ENCODE measurements at regions not wholly inside any gene's neighbourhood (a gene's known extent, or its start where the extent isn't known, plus 50 kb on each side); places are given as distances from the start of the nearest gene placed in this dataset.
"Not testable (repeated sequence)": the region's sequence is repeated elsewhere in the genome, so short reads cannot be mapped to it uniquely, and the experiment has no call there.

DNA sequence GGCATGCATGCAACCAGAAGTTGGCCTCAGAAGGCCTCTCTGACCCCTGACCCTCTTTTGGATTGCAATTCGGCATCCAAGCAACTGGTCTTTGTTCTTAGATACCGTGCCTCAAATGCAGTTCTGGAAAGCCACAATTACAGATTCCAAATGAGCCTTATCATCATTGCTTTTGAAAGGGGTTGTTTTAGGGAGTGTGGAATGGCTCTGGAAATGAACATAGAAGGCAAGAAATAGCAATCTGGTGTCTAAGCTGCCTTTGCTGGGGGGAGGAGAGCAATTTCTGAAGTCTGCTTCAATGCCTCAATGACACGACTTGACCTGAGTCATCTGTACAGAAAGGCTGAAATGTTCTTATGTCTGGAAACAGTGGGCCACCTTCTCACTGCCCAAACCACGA, 250.1 kb downstream of the NUAK1 start:
- Mint-ChIP-seq H3K36me3 (no peaks in the 10 kb centered on the region), H3K27me3 (peaks cover 2 to 8% (median 5%) of the 10 kb centered on the region in 5 donors), H3K27ac (no peak overlapping the region), H3K4me1 (no peaks in the 10 kb centered on the region), H3K9me3 (peaks cover 0 to 6% (median 0%) of the 10 kb centered on the region in 9 donors), H3K4me3 (no peak overlapping the region)
- DNase-seq: no peak
- POLR2A ChIA-PET: no interaction called here
- ATAC-seq: no peak

DNA sequence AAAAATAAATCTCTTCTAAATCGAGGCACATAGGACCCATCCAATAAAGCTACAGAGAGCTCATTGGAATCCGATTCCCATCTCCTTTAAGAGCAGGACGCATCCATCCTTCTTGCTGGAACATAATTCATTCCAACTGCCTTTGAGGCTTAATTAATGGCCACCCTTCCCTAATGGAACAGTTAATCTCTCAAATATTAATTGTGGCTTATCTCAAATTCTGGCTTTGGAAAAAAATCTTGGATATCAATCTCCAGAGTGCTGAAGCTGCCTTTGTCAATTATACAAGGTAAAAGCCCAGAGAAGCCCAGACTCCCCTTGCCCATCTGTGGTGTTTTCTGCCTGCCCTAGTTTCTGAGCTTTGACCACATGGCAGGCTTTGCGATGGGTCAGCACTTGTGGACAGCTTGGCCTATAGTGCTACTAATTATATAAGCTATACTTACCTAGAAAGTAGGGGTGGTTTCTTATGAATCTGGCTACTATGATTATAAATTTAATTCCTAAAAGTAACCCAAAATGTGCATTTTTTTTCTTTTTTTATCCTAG, 246.3 kb downstream of the NUAK1 start:
- H3K27ac Mint-ChIP-seq: no peak overlapping the region
- H3K27me3 Mint-ChIP-seq: peaks cover 0 to 11% (median 2%) of the 10 kb centered on the region in 5 donors
- H3K36me3 Mint-ChIP-seq: no peaks in the 10 kb centered on the region
- ATAC-seq (no peak), DNase-seq (no peak)
- POLR2A ChIA-PET: no interaction called here
- peaks cover 0 to 6% (median 0%) of the 10 kb centered on the region in 9 donors for H3K9me3 Mint-ChIP-seq
- H3K4me1 Mint-ChIP-seq: no peaks in the 10 kb centered on the region
- H3K4me3 Mint-ChIP-seq: no peak overlapping the region

DNA sequence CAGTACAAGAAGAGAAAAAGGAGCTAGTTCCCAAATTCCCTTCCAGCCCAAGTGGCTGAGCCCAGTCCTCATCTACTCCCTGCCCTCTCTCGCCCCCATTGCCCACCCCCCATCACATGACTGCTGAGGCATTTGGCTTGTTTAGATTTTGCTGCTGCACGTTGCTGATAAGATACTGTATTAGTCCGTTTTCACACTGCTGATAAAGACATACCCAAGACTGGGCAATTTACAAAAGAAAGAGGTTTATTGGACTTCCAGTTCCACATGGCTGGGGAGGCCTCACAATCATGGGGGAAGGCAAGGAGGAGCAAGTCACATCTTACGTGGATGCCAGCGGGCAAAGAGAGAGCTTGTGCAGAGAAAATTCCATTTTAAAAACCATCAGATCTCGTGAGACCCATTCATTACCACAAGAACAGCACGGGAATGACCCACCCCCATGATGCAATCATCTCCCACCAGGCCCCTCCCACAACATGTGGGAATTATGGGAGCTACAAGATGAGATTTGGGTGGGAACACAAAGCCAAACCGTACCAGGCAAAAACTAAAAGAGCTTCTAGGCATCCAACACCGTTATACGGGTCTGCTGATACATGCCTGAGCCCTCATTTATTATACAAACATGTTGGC, 243.4 kb downstream of the NUAK1 start:
- H3K4me3 Mint-ChIP-seq, H3K27ac Mint-ChIP-seq, POLR2A ChIA-PET, H3K36me3 Mint-ChIP-seq, H3K9me3 Mint-ChIP-seq, ATAC-seq, DNase-seq, H3K4me1 Mint-ChIP-seq: not testable (repeated sequence)
- peaks cover 0 to 21% (median 3%) of the 10 kb centered on the region in 5 donors for H3K27me3 Mint-ChIP-seq

DNA sequence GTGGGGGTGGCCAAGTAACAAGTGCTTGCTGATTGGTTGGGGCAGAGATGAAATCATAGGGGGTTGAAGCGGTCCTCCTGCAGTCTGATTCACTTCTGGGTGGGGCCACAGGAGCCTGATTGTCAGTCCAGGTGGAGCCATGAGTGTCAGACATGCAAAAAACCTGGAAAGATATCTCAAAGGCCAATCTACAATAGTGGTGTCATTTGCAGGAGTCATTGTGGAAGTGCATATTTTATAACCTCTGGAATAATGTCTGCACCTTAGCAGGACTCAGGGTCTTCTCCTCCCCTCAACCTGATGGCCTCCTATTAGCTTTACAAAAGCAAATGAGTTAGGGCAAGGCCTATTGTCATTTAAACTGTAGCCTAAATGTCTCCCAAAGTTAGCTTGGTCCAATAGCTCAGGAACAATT, 241.4 kb downstream of the NUAK1 start:
- Mint-ChIP-seq H3K36me3 (no peaks in the 10 kb centered on the region), H3K4me3 (no peak overlapping the region), H3K27ac (no peak overlapping the region), H3K9me3 (peaks cover 0 to 8% (median 0%) of the 10 kb centered on the region in 9 donors), H3K27me3 (peaks cover 0 to 21% (median 3%) of the 10 kb centered on the region in 5 donors), H3K4me1 (no peaks in the 10 kb centered on the region)
- no peak for ATAC-seq
- DNase-seq: no peak
- POLR2A ChIA-PET: no interaction called here

DNA sequence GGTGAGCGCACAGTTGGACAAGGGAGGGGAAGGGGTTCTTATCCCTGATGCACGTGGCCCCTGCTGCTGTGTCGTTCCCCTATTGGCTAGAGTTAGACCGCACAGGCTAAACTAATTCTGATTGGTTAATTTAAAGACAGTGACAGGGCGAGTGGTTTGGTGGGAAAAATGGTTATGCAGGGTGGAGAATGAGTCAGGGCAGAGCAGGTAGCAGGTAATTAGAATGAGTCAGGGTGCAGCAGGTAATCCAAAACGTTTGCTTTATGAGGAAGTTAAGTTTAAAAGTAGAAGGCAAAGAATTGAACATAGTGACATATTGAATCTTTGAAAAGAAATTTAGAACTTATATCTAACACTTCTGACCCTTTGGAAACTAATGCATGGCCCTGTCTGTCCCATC, 240.5 kb downstream of the NUAK1 start:
- H3K36me3 Mint-ChIP-seq, H3K27ac Mint-ChIP-seq, H3K9me3 Mint-ChIP-seq, H3K4me1 Mint-ChIP-seq, POLR2A ChIA-PET, H3K4me3 Mint-ChIP-seq, ATAC-seq, DNase-seq: not testable (repeated sequence)
- peaks cover 0 to 21% (median 3%) of the 10 kb centered on the region in 5 donors for H3K27me3 Mint-ChIP-seq

DNA sequence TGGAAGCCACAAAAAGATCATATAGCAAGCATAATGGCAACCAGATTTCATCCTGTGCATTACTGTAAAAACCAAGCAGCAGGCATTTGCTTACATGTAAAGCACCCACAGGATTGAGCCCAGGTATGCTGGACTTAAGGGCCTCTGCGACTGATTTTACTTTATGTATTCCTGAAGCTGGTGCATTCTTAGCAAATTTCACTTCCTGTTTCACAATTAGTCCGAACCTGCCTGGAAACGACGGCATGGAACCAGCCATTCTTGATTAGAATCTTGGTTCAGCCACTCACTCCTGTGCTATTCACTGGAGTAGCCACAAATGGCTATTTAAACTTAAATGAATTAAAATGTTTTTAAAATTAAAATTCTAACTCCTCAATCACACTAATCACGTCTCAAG, 239.2 kb downstream of the NUAK1 start:
- no peak for DNase-seq
- ATAC-seq: no peak
- Mint-ChIP-seq H3K27me3 (peaks cover 3 to 21% (median 3%) of the 10 kb centered on the region in 5 donors), H3K36me3 (no peaks in the 10 kb centered on the region), H3K27ac (no peak overlapping the region), H3K4me1 (no peaks in the 10 kb centered on the region), H3K9me3 (peaks cover 0 to 8% (median 0%) of the 10 kb centered on the region in 9 donors), H3K4me3 (no peak overlapping the region)
- POLR2A ChIA-PET: no interaction called here

DNA sequence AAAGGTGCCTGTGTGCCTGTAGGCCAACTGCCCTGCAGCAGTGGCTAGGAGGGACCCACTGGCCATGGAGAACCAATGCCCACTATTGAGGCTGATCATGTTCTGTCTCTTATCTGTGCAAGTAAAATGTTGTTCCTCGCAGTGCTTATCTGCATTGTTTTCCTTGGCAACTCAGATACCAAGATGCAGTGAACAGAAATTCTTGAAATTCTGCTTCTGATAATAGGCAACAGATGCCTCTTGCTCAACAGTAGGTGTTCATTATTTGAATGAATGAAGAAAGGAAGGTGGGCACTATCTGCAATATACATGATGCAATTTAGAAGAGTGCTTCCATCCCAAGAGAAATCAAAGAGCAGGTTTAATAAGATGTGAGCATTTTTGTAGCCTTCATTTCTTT, 232.2 kb downstream of the NUAK1 start:
- DNase-seq (no peak), ATAC-seq (no peak)
- no peaks in the 10 kb centered on the region for H3K36me3 Mint-ChIP-seq
- peaks cover 0 to 7% (median 3%) of the 10 kb centered on the region in 9 donors for H3K9me3 Mint-ChIP-seq
- no peak overlapping the region for H3K4me3 Mint-ChIP-seq
- peaks cover 0 to 23% (median 11%) of the 10 kb centered on the region in 5 donors for H3K27me3 Mint-ChIP-seq
- H3K4me1 Mint-ChIP-seq: no peaks in the 10 kb centered on the region
- POLR2A ChIA-PET: no interaction called here
- no peak overlapping the region for H3K27ac Mint-ChIP-seq

DNA sequence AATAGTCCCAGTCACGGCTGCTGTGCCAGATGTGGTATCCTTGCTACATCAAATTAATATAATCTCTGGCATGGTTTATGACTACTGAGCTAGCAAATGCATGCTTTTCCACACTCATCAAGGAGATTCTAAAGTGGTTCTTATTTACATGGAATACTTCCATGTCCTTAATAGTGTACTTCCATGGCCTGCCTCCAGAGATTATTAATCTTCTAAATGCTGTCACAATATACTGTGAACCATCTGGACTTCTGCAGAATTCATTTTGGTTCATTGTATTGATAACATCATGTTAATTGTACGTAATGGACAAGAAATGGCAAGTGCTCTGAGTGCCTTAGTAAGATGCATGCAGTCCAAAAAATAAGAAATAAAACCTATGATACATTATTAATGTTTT, 230.8 kb downstream of the NUAK1 start:
- Mint-ChIP-seq H3K9me3 (peaks cover 0 to 8% (median 3%) of the 10 kb centered on the region in 9 donors), H3K27ac (no peak overlapping the region), H3K27me3 (peaks cover 0 to 23% (median 11%) of the 10 kb centered on the region in 5 donors), H3K4me3 (no peak overlapping the region), H3K4me1 (no peaks in the 10 kb centered on the region), H3K36me3 (no peaks in the 10 kb centered on the region)
- DNase-seq: no peak
- ATAC-seq: no peak
- POLR2A ChIA-PET: no interaction called here

DNA sequence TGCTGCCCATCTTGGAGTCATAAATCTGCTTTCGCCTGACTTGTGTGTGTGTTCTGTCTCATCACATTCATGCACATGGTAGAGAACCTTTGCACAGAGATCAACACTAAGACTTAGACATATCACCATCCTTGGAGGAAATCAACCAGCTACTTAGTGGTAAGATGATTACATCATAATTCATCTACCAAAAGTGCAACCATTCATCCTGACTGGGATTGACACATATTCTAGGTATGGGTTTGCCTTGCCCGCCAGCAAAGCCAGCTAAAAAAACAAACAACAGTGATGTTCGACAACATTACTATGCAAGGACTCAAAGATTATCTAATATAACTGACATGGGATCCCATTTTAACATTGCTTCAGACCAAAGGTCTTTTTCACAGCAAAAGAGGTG, 228.7 kb downstream of the NUAK1 start:
- Mint-ChIP-seq H3K27me3 (peaks cover 0 to 21% (median 9%) of the 10 kb centered on the region in 5 donors), H3K9me3 (peaks cover 0 to 12% (median 6%) of the 10 kb centered on the region in 9 donors), H3K27ac (no peak overlapping the region), H3K36me3 (no peaks in the 10 kb centered on the region), H3K4me3 (no peak overlapping the region), H3K4me1 (no peaks in the 10 kb centered on the region)
- POLR2A ChIA-PET: no interaction called here
- DNase-seq (no peak), ATAC-seq (no peak)

DNA sequence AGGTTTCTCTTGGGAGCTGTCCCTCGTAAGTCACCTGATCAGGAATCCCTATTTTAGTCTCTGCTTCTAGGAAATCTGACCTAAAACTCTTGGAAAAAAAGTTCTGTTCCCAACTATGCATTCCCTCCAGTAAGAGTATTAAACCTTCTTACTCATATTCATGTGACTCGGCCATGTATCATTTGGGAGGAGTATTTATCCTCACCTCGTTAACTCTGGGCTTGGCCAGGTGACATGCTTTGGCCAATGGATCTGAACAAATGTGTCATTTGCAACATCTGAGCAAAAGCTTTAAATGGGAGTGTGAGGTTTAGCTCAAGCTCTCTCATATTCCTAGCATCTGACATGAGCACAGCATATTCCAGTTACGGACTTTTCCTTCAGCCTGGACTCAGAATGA, 226.8 kb downstream of the NUAK1 start:
- H3K36me3 Mint-ChIP-seq: no peaks in the 10 kb centered on the region
- no peak overlapping the region for H3K27ac Mint-ChIP-seq
- H3K9me3 Mint-ChIP-seq: peaks cover 0 to 14% (median 7%) of the 10 kb centered on the region in 9 donors
- DNase-seq (no peak), ATAC-seq (no peak)
- POLR2A ChIA-PET: no interaction called here
- H3K4me1 Mint-ChIP-seq: no peaks in the 10 kb centered on the region
- peaks cover 0 to 9% (median 3%) of the 10 kb centered on the region in 5 donors for H3K27me3 Mint-ChIP-seq
- no peak overlapping the region for H3K4me3 Mint-ChIP-seq

DNA sequence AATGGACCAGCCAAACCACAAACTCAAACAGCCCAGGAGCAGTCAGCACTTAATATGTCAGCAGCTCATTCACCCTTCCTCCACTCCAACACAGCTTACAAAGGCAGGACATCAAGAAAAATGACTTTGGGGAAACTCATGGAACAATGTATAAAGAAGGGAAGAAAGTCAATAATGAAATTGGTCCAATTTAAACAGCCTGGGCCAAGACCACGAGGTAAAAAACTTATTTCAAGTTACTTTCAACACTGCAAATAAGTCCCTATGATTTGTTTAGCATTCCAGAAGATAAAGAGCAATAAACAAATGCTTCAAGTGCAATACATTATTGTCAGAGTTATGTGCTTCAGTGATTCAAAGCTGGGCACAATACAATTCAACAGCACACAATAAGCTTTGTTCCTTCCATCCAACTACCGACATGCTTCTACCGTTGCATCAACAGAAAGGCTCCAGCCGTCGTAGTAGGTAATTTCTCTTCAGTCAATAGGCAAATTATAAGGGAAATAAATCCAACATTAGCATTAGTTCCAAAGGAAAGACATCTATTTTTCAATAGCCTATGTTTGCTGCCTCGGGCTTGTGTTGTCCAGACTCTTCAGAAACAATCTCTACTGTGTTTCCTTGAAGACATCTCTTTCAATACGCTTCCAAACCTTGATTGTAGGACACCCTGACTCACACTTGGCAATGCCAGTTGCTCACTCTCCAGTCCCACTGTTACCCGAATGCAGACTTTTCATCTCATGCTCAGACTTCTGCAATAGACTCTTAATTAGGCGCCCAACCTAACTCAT, 225.7 kb downstream of the NUAK1 start:
- Mint-ChIP-seq H3K27ac (no peak overlapping the region), H3K27me3 (peaks cover 0 to 10% (median 6%) of the 10 kb centered on the region in 5 donors), H3K4me1 (no peaks in the 10 kb centered on the region), H3K4me3 (no peak overlapping the region), H3K9me3 (peaks cover 0 to 14% (median 9%) of the 10 kb centered on the region in 9 donors), H3K36me3 (no peaks in the 10 kb centered on the region)
- ATAC-seq (no peak), DNase-seq (no peak)
- POLR2A ChIA-PET: no interaction called here

DNA sequence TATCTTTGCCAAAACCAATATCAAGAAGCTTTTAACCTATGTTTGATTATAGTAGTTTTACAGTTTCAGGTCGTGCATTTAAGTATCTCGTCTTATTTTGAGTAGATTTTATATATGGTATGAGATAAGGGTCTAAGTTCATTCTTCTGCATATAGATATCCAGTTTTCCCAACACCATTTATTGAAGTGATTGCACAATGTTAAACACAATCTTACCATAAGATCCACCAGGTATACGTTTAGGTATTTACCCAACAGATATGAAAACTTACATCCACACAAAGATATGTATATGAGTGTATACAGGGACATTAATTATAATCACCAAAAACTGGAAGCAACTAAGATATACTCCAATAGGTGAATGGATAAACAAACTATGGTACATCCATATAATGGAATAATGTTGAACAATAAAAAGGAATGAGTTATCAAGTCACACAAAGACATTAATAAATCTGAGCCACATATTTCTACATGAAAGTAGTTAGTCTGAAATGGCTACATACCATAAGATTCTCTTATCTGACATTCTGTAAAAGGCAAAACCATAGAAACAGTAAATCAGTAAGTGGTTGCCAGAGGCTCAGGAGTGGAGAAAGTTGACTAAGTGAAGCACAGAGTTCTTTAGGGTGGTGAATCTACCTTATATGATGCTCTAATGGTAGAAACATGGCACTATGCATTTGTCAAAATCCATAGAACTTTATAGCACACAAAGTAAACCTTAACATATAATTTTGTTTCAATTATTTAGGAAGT, 222.6 kb downstream of the NUAK1 start:
- Mint-ChIP-seq H3K4me1 (no peaks in the 10 kb centered on the region), H3K4me3 (no peak overlapping the region), H3K9me3 (peaks cover 0 to 13% (median 3%) of the 10 kb centered on the region in 9 donors), H3K36me3 (no peaks in the 10 kb centered on the region), H3K27ac (no peak overlapping the region), H3K27me3 (peaks cover 2 to 21% (median 8%) of the 10 kb centered on the region in 5 donors)
- DNase-seq: no peak
- ATAC-seq: no peak
- POLR2A ChIA-PET: no interaction called here

DNA sequence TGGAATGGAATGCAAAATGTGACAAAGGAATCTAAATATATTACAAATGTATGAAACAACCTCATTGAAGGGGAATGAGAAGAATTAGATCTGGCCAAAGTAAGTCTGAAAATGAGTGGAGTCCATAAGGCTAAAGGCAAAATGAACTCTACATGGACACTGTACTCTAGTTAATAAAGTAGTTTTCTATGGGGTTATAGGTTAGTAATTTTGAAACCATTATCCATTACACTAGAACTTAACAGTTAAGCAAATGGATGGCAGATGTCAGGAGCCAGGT, 222.1 kb downstream of the NUAK1 start:
- no peak overlapping the region for H3K4me3 Mint-ChIP-seq
- H3K27ac Mint-ChIP-seq: no peak overlapping the region
- no peaks in the 10 kb centered on the region for H3K36me3 Mint-ChIP-seq
- DNase-seq (no peak), ATAC-seq (no peak)
- peaks cover 0 to 12% (median 3%) of the 10 kb centered on the region in 9 donors for H3K9me3 Mint-ChIP-seq
- H3K27me3 Mint-ChIP-seq: peaks cover 2 to 21% (median 9%) of the 10 kb centered on the region in 5 donors
- no peaks in the 10 kb centered on the region for H3K4me1 Mint-ChIP-seq
- POLR2A ChIA-PET: no interaction called here
